NCI-H2029 (cell line): ENCODE measurements at regions not wholly inside any gene's neighbourhood (a gene's known extent, or its start where the extent isn't known, plus 50 kb on each side); places are given as distances from the start of the nearest gene placed in this dataset.

Experiments
- DNase-seq: peaks from one replicate; lab custom pipeline; 2025; lab: John Stamatoyannopoulos, UW

GRCh38 chr6:159342146-159342545, 172.9 kb downstream of the FNDC1 start:
- DNase-seq, result no peak

DNA sequence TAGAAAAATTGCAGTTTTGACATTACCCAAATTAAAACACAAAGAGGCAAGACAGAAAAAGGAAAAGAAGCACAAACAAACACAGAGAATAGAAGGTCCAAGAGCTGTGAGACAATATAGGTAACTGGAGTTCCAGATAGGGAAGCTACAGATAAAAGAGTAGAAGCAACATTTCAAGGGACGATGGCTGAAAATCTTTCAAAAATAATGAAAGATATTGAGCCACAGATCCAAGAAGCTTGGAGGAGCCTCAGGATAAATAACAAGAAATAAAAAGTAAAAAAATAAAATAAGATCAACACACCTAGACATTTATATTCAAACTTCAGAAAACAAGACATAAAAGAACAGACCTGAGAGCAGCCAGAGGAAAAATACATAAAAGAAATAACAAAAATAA, 164.9 kb downstream of the FNDC1 start:
- DNase-seq, result no peak

- no peak for DNase-seq
These were observed 162.3 kb downstream of the FNDC1 start for GRCh38 chr6:159331451-159331850.

- DNase-seq, result no peak
These were observed 159.9 kb downstream of the FNDC1 start for GRCh38 chr6:159329081-159329480.

- DNase-seq, result no peak
These were observed 158.9 kb downstream of the FNDC1 start for GRCh38 chr6:159328052-159328451.

DNA sequence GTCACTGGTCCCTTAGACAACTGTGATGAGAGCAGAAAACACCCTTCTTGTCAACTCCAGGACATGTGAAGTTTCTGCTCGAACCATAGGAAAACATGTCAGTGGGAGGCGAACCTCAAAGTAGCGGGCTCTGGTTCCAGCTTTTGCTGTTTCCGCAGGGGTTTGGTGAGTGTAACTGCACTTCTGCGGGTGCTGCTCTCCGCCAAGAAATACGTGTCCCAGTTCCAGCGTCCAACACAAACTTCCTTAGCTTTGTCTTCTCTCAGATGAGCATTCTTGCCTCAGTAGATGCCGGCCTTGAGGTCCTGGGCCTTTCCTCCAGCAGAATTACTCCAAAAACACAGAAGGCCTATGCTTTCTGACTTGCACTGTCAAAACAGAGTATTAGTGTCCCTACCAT, 156.3 kb downstream of the FNDC1 start:
- DNase-seq, result no peak

DNA sequence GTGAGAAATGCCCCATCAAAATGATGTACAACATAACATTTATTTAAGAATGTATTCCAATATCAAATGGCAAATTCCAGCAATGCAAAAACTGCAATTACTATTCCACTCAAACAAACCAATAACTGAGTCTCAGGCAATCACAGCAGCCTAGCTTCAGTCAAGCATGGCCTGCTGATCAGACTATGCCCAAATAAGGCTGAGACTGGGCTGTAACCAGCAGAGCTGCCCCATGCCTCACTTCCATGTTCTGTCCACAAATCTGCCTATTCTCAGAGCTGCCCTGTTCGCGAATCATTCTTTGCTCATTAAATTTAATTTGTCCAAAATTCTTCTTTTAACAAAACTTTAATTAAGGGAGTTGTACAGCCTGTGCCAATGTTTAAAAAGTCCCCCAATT, 155.4 kb downstream of the FNDC1 start:
- DNase-seq, result no peak
